G401 (cell line): ENCODE measurements at regions not wholly inside any gene's neighbourhood (a gene's known extent, or its start where the extent isn't known, plus 50 kb on each side); places are given as distances from the start of the nearest gene placed in this dataset.
"Not testable (repeated sequence)": the region's sequence is repeated elsewhere in the genome, so short reads cannot be mapped to it uniquely, and the experiment has no call there.

Experiments
- DNase-seq: peaks from one replicate; pipeline ENCODE4 v3.0.0-alpha.2; 2015; ENCODE audit warnings: low spot score
- in situ Hi-C: cut with HindIII; loops from 2 replicates; pipeline ENCODE4 v1.10.0; 2016; ENCODE audit warnings: low sequenced_read_pairs, mixed read lengths

DNA sequence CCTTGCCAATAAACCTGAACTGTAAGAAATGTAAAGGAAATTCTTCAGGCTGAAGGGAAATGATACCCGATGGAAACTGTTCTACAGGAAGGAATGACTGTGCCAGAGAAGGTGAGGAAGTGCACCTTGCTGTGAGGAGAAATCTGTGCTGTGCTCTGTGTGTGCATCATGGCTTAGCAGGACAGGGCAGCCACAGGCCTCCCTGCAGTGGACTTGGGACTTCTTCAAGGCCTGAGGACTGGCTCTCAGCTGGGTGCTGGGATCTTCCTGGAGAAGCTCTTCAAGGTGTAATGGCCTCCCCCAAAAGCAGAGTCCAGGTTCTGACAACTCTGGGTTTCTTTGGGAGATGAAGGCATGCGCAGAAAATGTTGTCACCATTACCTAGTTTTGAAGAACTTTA is 145.1 kb downstream of the UQCRFS1 start:
- in situ Hi-C loops = no loop called here

GRCh38 chr19:29062475-29063435 is 150.2 kb downstream of the UQCRFS1 start:
- in situ Hi-C loops = no loop called here
- DNase-seq = no peak

More for the DNA sequence above, 145.1 kb downstream of the UQCRFS1 start:
- no peak for DNase-seq

- in situ Hi-C loops = no loop called here
- no peak for DNase-seq
These were observed 152.1 kb downstream of the UQCRFS1 start for GRCh38 chr19:29060813-29061364.

DNA sequence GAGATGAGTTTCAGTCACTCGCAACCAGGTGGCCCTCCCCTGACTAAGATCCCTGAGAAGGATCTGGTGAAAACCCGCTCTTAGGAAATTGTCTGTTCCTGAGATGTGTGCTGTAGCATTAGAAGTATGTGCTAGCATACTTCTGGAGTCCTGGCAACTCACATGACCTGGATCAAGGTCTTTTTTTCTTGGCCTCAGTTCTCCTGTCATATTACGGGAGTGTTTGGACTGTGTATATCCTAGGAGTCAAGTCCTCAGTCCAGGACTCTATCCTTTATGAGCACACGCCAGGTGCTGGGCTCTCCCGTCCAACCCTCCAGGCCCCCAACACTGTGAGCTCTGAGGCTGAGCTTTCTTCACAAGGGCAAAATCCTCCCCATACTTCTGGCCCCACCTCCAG is 156.4 kb downstream of the UQCRFS1 start:
- no peak for DNase-seq
- in situ Hi-C loops = no loop called here

DNA sequence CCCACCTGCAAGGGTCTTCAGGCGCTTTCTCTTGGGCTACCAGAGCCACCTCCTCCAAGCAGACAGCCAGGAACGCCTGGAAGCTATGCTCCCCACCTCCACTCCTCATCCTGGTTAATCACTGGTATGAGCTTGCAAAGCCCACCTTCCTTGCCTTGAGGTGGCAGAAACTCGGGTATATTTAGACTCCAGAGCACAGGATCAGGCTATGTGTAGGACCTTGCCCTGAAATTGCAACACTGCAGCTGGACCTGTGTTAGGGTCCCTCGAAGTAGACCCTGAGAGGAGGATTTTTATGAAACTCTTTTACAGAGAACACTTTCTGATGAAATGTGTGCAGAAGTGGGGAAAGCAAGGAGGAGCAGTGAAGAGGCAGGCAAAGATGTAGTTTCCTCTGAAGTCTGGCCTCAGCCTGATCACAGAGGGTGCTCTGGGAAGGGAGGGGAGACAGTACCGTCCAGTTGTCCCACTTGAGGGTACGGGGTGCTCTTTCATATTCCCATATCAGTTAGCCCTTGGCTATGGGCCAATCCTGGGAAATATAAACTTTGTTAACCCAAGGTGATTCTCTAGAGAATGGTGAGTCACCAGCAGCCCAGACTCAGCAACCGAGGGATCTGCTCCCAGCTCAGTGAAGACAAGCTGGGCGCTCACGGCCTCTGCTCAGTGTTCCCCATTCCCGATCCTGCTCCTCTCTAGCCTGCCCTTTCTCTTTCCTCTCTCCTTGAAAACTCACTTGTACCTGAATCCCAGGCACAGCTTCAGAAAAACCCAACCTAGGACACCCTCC is 157.9 kb downstream of the UQCRFS1 start:
- no peak for DNase-seq
- in situ Hi-C loops = no loop called here

DNA sequence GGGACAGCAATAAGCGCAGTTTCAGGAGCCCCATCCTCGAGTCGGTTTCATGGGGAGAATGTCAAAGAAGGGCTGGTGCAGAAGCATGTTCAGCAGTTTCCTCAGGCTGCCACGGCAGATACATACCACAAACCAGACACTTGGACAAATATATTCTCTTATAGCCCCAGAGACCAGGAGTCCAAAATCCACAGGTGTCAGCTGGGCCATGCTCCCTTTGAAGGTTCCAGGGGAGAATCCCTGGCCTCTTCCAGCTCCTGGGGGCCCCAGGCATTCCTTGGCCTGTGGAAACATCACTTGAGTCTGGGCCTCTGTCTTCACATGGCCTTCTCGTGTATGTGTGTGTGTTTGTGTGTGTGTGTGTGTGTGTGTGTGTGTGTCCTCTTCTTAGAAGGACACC is 164.1 kb downstream of the UQCRFS1 start:
- in situ Hi-C loops = no loop called here
- DNase-seq = no peak

GRCh38 chr19:29045679-29046254 is 167.2 kb downstream of the UQCRFS1 start:
- in situ Hi-C loops = no loop called here
- no peak for DNase-seq

DNA sequence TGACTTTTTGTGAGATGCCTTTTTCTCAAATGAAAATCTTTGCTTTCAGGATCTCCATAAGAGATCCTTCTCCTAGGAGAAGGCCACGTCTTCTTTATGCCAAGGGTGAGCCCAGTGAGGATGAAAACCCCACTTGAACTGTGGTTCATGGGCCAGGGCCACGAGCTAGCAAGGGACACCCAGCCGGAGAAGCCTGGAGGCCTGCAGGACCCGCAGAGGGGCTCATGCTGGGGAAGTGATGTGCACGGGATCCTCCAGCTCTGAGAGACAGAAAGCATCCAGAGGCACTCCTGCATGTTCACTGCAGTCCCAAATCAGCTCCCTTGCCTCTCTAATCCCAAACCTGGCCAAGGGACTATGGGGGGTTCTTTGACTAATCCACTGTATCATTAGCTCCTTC is 168.9 kb downstream of the UQCRFS1 start:
- in situ Hi-C loops = no loop called here
- no peak for DNase-seq

DNA sequence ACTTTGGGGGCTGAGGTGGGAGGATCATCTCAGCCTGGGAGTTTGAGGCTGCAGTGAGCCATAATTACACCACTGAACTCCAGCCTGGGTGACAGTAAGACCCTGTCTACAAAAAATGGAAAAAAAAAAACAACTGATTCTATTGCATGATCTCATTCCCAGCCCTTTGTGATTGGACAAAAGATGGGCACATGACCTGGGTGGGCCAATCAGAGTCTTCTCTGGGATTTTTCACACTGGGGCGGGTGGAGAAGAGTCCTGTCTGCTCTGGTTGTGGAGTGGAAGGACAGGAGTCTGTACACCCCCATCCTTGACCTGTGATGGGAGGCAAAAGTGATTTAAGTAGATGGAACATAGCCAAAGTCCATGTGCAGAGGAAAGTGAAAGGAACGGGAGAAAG is 170.5 kb downstream of the UQCRFS1 start:
- no peak for DNase-seq
- in situ Hi-C loops = no loop called here

DNA sequence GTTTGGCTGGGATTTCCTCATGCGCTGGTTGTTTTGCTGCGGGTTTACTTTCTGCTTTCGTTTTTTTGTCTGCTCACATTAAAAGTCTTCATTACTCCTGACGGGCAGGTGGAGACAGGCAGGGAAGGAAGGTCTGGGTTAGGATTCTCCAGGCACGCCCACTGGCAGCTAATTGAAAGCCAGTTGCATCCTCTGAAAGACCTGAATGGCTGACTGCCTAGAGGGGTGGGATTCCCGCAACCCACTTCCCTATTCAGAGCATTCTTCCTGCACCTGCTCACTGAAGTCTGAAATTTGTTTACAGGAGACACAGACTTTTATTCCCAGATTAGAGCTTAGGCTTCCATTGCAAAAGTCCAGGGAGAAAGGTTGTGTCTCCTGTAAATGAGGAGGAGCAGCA is 172.0 kb downstream of the UQCRFS1 start:
- no peak for DNase-seq
- in situ Hi-C loops = no loop called here

GRCh38 chr19:29040292-29040691 is 172.7 kb downstream of the UQCRFS1 start:
- DNase-seq = no peak
- in situ Hi-C loops = no loop called here

DNA sequence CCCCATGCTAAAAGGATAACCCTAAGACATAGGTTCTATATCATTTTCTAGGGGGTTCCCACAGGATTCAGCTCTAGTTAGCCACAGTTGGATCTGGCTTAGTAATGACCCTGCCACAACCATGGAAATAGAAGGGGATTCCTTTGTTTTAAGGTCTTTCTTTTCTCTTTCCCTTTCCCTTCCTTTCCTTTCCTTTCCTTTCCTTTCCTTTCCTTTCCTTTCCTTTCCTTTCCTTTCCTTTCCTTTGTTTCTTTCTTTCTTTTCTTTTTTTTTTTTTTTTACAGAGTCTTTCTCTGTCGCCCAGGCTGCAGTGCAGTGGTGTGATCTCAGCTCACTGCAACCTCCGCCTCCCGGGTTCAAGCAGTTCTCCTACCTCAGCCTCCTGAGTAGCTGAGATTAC is 173.9 kb downstream of the UQCRFS1 start:
- in situ Hi-C loops, DNase-seq: not testable (repeated sequence)

DNA sequence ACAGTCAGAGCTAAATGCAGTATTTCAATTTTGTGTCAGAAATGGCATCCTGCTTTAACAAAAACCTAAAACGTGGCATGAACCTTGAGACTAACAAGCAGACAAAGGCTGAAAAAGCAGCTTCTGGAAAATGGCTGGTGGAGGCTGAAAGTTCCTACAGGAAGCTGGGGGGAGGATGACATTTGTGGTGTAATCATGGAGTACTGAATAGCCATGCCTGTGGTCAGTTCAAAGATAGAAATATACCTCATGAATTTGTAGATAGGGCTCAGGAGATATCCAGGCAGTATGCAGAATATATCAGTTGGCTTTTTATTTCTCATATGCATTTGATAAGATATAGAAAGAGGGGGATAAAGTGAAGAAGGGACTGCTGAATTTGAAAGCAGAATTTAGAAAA is 181.7 kb downstream of the UQCRFS1 start:
- DNase-seq = no peak
- in situ Hi-C loops = no loop called here

- in situ Hi-C loops = no loop called here
- DNase-seq = no peak
These were observed 183.5 kb downstream of the UQCRFS1 start for GRCh38 chr19:29029268-29029958.

GRCh38 chr19:29022599-29022998 is 190.4 kb downstream of the UQCRFS1 start:
- no peak for DNase-seq
- in situ Hi-C loops = no loop called here

DNA sequence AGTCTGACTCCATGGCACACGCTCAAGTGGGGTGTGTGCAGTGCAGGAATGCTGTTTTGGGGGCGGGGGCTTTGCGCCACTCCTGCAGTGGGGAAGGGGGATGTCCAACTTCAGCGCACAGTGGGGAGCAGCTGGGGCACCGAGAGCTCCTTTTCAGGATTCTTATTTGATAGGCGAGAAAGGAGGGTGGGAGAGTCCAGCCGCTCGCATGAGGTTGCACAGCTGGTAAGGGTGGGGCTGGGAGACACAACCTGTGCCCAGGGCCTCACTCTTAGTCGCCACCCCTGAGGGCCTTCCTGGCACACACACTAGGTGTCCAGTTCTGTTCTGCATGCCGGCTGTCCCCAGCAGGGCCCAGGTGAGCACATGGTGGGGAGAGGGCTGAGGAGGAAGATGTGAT is 190.8 kb downstream of the UQCRFS1 start:
- DNase-seq = no peak
- in situ Hi-C loops = no loop called here

DNA sequence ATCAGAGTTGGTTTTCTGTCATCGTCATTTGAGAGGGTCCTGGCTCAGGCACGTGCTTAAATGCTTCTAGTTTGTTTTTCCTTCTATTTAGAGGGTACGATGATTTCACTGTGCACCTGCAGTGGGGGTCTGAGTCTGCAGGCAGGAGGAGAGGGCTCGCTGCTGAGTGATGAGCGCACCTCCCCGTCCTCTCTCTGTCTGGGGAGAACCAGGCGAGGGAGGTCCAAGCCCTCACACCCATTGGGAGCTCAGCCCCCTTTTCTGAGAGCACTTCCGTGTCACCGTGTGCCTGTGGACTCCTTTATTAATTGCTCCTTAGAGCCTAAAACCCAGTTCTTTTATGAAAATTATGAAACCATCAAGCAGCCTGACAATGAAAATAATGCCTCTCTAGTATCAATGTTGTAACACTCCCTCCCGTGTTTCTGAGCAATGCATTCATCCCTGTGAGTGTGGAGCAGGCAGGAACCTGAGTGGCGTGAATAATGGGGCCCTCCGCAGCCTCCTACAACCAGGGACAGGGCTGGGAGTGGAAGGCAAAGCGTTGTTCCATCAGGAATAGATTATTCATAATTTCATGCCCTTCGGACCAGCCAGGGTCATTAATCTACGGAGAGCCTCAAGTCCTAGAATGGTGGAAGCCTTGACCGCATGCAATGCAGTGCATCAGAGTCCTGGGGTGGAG is 191.6 kb downstream of the UQCRFS1 start:
- DNase-seq = no peak
- in situ Hi-C loops = no loop called here

DNA sequence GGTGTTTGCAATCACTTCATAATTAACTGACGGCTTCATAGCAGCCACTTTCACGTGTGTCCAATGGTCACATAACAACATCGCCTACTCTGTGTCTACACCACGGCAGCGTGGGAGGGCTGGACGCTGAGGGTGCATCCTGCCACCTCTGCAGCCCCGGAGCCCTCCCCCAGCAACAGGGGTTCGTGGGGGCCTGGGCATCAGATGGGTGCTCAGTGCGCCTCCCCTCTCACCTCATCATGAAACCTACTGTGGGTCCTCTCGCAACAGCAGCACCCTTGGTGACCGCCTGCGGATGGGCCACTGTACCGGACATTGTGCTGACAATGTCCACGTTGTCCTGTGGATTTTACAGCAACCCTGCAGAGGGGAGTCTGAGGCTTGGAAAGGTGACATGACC is 193.5 kb downstream of the UQCRFS1 start:
- in situ Hi-C loops = no loop called here

DNA sequence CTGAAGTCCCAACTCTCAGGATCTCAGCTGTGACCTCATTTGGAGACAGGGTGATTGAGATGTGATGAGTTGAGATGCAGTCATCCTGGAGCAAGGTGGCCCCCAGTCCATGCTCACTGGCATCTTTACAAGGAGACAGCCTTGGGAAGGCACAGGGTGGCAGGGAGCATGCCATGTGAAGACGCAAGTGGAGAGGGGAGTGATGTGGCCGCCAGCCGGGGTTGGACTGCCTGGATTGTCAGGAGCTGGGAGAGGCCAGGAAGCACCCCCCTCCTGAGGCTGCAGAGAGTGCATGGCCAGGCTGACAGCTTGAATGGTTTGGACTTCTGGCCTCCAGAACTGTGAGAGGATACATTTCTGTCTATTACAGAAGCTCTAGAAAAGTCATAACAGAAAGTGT is 194.4 kb downstream of the UQCRFS1 start:
- in situ Hi-C loops = no loop called here
- no peak for DNase-seq

More for the DNA sequence above, 193.5 kb downstream of the UQCRFS1 start:
- DNase-seq = no peak
